ES-I3 (cell line): ENCODE measurements at regions not wholly inside any gene's neighbourhood (a gene's known extent, or its start where the extent isn't known, plus 50 kb on each side); places are given as distances from the start of the nearest gene placed in this dataset.

Source experiments
- H3K36me3 ChIP-seq: 2 replicates; pipeline ENCODE4 v1.6.1; 2013; ENCODE audit warnings: mild to moderate bottlenecking, low read length, control low read depth, moderate library complexity; ENCODE audit not compliant: insufficient read depth
- H3K4me1 ChIP-seq: 2 replicates; pipeline ENCODE4 v1.6.1; 2013; ENCODE audit warnings: mild to moderate bottlenecking, control low read depth, low read length; ENCODE audit not compliant: insufficient read depth
- H3K9ac ChIP-seq: 2 replicates; pipeline ENCODE4 v1.6.1; 2013; ENCODE audit warnings: low read depth, mild to moderate bottlenecking, low read length, moderate library complexity
- H3K9me3 ChIP-seq: 2 replicates; pipeline ENCODE4 v1.6.1; 2013; ENCODE audit warnings: mild to moderate bottlenecking, low read length, moderate library complexity; ENCODE audit not compliant: control insufficient read depth, insufficient read depth

DNA sequence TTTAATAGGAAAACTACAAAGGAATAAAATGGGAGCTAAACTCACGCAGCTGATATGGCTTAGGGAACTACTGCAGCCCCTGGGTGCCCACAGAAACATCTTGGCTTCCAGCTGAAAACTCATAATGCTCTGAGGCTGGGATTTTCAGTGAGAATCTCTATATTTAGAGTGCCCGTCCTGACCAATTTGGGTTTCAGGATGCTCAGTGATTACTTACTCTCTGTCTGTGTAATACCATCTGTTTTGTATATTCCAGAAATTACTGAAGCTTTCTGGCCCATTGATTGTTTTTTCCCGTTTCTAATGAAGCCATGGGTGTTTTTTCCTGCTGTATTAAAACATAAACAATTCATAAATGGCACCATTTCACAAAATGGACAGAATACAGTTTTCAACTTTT, 50.6 kb upstream of the ZNF385D start:
- no peak overlapping the region for H3K9ac ChIP-seq
- no peaks in the 10 kb centered on the region for H3K4me1 ChIP-seq
- no peaks in the 10 kb centered on the region for H3K36me3 ChIP-seq
- H3K9me3 ChIP-seq: no peaks in the 10 kb centered on the region

DNA sequence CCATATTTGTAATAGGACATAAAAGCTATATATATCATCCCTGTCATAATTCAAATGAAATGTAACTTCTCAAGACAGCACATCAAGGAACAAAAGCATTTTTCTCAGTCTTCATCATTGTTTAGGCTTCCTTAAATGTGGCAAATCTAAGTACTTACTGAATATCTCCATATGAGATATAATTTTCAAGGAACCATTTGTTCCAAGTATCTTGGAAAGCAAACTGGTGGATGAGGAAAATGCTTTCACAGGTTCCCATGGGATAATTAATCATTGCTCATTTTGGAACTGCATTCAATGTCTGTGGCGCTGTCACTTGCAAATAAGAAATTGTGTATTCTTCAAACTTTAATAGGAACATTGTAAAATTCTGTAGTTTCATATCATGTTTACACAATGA, 52.6 kb upstream of the ZNF385D start:
- Histone ChIP-seq H3K9ac (no peak overlapping the region), H3K36me3 (no peaks in the 10 kb centered on the region)

DNA sequence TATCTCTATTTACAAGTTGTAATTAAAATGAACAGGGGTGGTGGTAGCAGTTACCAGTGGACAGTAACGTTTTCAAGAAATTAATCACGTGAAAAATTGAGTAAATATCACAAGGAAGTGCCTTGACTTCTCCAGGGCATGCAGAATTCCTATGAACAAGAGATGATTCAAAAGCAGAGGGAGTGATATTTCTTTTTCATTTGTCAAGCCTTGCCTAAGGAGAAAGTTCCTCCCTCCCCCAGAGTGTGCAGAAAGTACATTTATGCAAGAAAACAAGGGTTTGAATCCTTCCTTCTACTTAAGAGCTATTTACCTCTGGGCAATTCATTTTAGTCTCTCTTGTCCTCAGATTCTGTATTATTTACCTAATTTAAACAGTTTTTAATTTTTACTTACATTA, 53.3 kb upstream of the ZNF385D start:
- Histone ChIP-seq H3K9ac (no peak overlapping the region), H3K9me3 (no peaks in the 10 kb centered on the region), H3K36me3 (no peaks in the 10 kb centered on the region), H3K4me1 (no peaks in the 10 kb centered on the region)

More for the DNA sequence above, 52.6 kb upstream of the ZNF385D start:
- no peaks in the 10 kb centered on the region for H3K9me3 ChIP-seq
- no peaks in the 10 kb centered on the region for H3K4me1 ChIP-seq

DNA sequence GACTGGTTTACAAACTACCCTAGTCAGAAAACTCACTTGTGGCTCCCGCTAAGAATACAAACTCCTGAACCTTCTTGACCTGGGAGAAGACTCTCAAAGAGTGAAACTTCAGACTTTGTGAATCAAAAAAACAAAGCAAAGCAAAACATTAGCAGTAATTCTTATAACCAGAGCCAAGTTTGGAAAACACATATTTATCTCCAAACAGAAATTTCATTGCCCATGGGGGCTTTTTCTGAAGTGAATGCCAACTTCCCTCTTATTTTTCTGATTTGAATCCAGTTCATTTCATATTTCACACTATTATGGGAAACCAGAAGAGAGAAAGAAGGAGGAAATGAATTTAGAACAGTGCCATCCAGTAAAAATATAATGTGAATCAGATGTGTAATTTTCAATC, 55.7 kb upstream of the ZNF385D start:
- Histone ChIP-seq H3K9ac (no peak overlapping the region), H3K9me3 (no peaks in the 10 kb centered on the region), H3K4me1 (no peaks in the 10 kb centered on the region), H3K36me3 (no peaks in the 10 kb centered on the region)

DNA sequence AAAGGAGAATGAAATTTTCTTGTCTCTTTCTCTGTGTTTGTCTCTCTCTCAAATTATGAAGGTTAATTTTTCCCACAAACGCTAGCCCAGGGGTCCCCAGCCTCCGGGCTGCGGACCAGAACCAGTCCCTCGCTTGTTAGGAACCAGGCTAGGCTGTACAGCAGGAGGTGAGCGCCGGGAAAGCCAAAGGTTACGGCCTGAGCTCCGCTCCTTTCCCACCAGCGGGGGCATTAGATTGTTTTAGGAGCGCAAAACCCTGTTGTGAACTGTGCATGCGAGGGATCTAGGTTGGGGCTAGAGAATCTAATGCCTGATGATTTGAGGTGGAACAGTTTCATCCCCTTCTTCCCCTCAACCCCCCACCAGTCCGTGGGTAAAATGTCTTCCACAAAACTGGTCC, 74.7 kb upstream of the ZNF385D start:
- no peaks in the 10 kb centered on the region for H3K9me3 ChIP-seq
- H3K9ac ChIP-seq: no peak overlapping the region
- H3K36me3 ChIP-seq: no peaks in the 10 kb centered on the region
- peaks cover 4% of the 10 kb centered on the region; the same call in 1 of the 2 replicates for H3K4me1 ChIP-seq

DNA sequence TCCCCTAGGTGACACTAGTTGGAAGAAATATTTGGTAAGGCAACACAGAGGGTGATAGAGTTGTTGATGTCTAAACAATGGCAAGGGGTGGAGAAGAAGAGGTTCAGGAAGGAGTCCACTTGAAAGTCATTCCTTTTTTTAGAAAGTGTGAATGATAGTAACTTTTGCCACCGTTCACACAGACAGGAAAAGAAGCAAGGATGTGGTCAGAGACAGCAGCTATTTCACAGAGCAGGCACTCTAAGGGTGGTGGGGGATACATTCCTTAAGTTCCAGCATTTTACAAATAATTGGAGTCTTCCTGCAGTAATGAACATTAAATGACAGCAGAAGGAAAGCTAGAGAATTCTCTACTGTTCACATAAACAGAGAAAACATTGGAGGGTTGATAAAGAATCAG, 75.4 kb upstream of the ZNF385D start:
- no peaks in the 10 kb centered on the region for H3K9me3 ChIP-seq
- H3K9ac ChIP-seq: no peak overlapping the region
- no peaks in the 10 kb centered on the region for H3K36me3 ChIP-seq
- H3K4me1 ChIP-seq: peaks cover 4% of the 10 kb centered on the region; the same call in 1 of the 2 replicates

DNA sequence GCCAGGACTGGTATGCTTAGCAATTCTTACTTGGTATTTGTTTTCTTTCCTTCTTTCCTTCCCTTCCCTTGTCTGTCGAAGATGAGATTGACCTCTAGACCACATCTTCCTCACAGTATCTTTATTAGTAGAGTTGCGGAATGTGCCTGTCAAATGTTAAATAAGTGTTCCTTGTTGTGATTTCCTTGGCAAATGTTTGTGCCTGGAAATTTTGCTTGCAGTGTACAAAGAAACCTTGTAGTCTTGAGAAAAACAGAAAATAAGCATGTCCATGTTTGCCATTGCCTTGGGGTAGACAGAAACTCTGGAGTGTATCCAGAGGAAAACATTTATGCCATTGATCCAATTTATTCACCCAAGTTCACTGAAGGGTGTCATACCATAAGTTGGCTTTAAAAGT, 79.5 kb upstream of the ZNF385D start:
- no peaks in the 10 kb centered on the region for H3K36me3 ChIP-seq
- no peak overlapping the region for H3K9ac ChIP-seq
- H3K9me3 ChIP-seq: no peaks in the 10 kb centered on the region
- peaks cover 4% of the 10 kb centered on the region; the same call in 1 of the 2 replicates for H3K4me1 ChIP-seq

DNA sequence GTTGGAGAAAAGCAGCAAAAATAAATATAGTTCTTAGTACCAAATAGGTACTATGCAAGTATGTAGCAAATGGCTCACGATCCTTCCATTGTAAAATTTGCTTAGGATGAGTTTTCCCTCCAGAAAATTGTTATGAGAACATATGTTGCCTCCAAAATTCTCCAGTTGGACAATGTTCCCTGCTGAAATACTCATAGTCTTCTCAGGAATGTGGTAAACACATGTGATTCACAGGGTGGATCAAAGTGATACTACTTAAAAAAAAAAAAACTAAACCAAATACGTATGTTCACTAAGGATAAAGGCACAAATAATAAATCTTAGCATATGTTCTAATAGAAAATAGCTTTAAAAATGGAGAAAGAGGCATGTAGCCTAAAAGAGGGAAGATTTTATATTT, 84.3 kb upstream of the ZNF385D start:
- Histone ChIP-seq H3K4me1 (no peaks in the 10 kb centered on the region), H3K9ac (no peak overlapping the region), H3K36me3 (no peaks in the 10 kb centered on the region), H3K9me3 (no peaks in the 10 kb centered on the region)

DNA sequence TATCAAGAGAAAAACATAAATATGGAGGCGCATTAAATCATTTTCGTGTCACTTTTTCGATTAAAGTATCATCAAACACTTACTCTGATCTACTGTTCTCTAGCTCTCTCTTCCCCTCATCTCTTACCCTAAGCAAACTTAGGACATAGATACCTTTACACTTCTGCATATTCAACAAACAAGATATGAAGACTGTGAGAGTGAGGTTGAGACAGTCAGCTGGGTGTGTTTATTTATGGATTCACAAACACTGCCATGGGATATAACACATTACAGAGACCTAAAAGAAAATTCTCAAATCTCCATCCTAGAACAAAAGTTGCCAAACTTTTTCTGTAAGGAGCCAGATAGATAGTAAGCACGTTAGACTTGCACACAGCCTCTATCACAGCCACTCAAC, 85.2 kb upstream of the ZNF385D start:
- Histone ChIP-seq H3K36me3 (no peaks in the 10 kb centered on the region), H3K9me3 (no peaks in the 10 kb centered on the region), H3K4me1 (no peaks in the 10 kb centered on the region), H3K9ac (no peak overlapping the region)

DNA sequence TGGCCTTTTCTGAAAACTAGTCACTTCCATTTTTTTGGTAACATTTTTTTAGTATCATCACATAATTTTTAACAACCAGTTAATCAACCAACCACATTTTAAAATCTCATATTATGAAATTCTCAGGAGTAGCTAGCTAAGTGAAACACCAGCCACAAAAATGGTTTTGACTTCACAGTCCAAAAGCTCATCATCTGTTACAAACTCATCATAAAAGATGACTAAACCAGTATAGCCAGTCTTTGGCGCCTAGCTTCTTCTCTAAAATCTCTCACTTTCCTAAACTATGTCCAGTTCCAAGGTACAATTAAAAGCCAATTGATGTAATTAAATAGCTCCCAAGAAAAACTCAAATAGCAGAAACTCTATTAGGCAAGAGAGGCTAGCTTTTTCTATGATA, 88.2 kb upstream of the ZNF385D start:
- no peaks in the 10 kb centered on the region for H3K36me3 ChIP-seq
- no peak overlapping the region for H3K9ac ChIP-seq
- no peaks in the 10 kb centered on the region for H3K4me1 ChIP-seq
- no peaks in the 10 kb centered on the region for H3K9me3 ChIP-seq

DNA sequence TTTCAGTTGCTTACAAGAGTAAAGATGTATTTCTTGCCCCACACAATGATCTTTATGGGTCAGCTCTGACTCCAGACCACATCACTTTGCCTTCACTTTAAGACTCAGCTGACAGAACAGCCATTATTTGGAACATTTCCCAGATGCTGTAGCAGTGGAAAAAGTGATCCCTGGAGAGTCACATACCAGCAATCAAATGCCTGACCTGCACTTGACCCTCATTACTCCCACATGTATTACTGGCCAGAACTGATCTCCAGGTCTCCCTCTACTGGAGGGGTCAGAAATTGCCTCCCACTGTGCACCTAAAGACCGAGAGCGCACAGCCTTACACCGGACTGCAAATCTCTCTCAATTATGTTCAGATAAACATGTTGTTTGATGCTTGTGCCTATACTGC, 88.6 kb upstream of the ZNF385D start:
- Histone ChIP-seq H3K4me1 (no peaks in the 10 kb centered on the region), H3K9ac (no peak overlapping the region), H3K36me3 (no peaks in the 10 kb centered on the region), H3K9me3 (no peaks in the 10 kb centered on the region)

DNA sequence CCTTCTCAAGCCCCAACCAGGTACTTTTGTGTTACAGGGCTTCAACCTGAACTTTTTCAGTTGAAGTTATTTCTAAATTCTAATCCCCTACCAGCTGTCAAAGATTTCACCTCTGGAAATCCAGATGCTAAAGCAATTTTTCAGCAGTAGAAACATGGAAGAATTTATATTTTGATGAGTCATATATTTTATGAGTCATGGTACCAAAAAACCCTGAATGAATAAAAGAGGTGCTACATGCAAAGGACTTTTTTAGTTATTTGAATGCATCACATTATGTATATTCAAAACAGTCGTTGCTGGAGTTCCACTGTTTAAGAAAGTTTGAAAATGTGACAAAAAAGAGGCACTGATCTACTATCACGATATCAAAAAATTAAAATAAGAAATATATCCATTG, 96.0 kb upstream of the ZNF385D start:
- H3K36me3 ChIP-seq: no peaks in the 10 kb centered on the region
- H3K9me3 ChIP-seq: no peaks in the 10 kb centered on the region
- H3K9ac ChIP-seq: no peak overlapping the region
- no peaks in the 10 kb centered on the region for H3K4me1 ChIP-seq

DNA sequence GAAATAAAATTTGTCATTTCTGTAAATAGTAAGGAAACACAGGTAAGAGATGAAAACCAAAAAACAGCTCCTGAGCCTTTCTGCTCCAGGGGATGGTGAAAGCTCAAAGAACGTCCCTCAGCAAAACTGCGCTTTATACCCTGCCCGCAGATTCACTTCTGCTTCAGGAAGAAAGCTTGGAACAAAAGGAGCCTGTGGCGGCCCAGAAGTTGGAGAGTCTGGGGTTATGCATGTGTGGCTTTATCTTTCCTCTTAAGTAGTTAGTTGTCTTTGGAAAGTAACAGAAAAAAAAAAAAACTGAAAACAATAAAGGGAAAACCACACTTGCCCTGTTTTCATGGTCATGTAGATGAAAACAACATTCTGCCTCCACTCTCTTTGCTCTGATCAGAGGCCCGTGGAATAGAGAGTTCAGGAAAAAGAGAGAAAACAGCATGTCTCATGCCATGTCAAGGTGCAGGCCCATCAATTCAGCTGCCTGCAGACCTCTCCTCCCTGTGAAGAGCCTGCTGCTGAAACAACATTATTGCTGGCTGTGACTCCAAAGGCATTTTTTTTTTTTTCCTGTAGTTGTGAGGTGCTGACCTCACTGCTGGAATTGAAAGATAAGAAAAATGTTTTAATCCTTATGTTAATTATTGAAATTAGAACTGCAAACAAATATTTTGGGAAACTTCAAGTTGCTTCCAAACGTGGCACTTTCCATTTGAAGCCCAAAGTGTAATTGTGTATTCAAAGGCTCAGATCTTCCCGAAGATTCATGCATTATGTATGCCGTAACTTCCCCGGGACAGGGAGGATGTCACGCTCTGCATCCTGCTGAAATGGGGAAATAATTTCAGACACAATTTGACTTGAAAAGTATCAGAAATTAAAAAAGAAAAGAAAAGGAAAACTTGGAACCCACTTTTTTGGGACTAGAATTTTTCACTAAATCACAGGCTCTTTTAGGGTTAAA, 108.4 kb upstream of the ZNF385D start:
- no peaks in the 10 kb centered on the region for H3K36me3 ChIP-seq
- no peak overlapping the region for H3K9ac ChIP-seq
- H3K4me1 ChIP-seq: no peaks in the 10 kb centered on the region
- no peaks in the 10 kb centered on the region for H3K9me3 ChIP-seq

DNA sequence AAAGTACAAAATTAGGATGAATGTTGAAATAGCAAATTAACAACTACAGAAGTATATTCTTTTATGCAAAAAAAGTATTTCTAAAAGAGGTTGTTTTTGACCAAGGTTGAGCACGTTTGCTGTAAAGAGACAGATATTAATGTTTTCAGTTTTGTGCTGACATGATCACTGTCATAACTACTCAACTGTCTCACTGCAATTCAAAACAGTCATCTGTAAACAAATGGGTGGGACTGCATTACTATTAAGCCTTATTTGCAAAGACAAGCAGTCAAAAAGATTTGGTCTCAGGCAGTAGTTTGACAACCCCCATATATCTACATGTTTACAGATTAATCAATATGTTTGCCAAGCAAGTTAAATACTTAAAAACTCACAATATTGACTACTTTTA, 109.1 kb upstream of the ZNF385D start:
- H3K36me3 ChIP-seq: no peaks in the 10 kb centered on the region
- H3K4me1 ChIP-seq: no peaks in the 10 kb centered on the region
- H3K9me3 ChIP-seq: no peaks in the 10 kb centered on the region
- H3K9ac ChIP-seq: no peak overlapping the region

DNA sequence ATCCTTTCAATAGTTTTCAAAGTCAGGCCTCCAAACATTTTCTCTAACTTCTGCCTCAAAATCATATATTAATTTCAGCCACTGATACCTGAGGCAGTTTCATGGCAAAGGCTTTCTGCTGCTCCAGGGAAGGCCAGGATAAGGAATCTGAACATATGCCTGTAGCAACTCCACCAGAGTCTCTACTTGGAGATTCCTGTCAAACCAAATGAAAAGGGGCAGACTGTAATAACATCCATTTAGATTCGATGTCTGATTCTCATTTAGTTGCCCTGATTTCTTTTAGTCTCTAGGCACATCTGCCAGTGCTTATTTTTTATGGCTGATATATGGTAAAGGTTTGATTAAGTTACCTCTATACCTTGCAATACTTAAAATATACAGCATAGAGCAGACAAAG, 109.6 kb upstream of the ZNF385D start:
- no peaks in the 10 kb centered on the region for H3K36me3 ChIP-seq
- no peak overlapping the region for H3K9ac ChIP-seq
- H3K9me3 ChIP-seq: no peaks in the 10 kb centered on the region
- no peaks in the 10 kb centered on the region for H3K4me1 ChIP-seq
